ENCODE measurements at regions not wholly inside any gene's neighbourhood (a gene's known extent, or its start where the extent isn't known, plus 50 kb on each side); places are given as distances from the start of the nearest gene placed in this dataset.

- 71 to 82% methylated on average over 3 of the region's 3 CpGs for WGBS, 2 donors
- Histone ChIP-seq H3K27me3 (ENCODE audit: control insufficient read depth in 3 of 3, insufficient read depth in 3 of 3, low read length in 2 of 3) (no peaks in the 10 kb centered on the region), H3K4me1 (ENCODE audit: control insufficient read depth in 5 of 5, insufficient read depth in 5 of 5, low read length in 5 of 5) (no peaks in the 10 kb centered on the region), H3K9ac (ENCODE audit: insufficient read depth in 1 of 2, low read length in 2 of 2) (no peak overlapping the region), H3K36me3 (ENCODE audit: control insufficient read depth in 4 of 4, insufficient read depth in 4 of 4, low read length in 4 of 4) (no peaks in the 10 kb centered on the region), H3K27ac (ENCODE audit: low read depth in 1 of 2, low read length in 1 of 2) (no peak overlapping the region), H3K4me3 (no peak overlapping the region), H3K9me3 (ENCODE audit: control insufficient read depth in 4 of 4, insufficient read depth in 3 of 4, low read length in 3 of 4) (peaks cover 0 to 2% (median 1%) of the 10 kb centered on the region in 4 donors)
- ATAC-seq (ENCODE audit: insufficient read depth, low FRiP score), result no peak
- DNase-seq, result no peak
- TF ChIP-seq CTCF (IDR thresholded peaks at IDR 0.05; ENCODE audit: control extremely low read depth, extremely low read depth), result no peak
These were observed 309.5 kb downstream of the SATB2 start for GRCh38 chr2:199148076-199148845.

GRCh38 chr2:199147216-199147615 is 310.5 kb downstream of the SATB2 start:
- Histone ChIP-seq H3K27ac (ENCODE audit: low read depth in 1 of 2, low read length in 1 of 2) (no peak overlapping the region), H3K9ac (ENCODE audit: insufficient read depth in 1 of 2, low read length in 2 of 2) (no peak overlapping the region), H3K4me3 (no peak overlapping the region), H3K36me3 (ENCODE audit: control insufficient read depth in 4 of 4, insufficient read depth in 4 of 4, low read length in 4 of 4) (no peaks in the 10 kb centered on the region), H3K27me3 (ENCODE audit: control insufficient read depth in 3 of 3, insufficient read depth in 3 of 3, low read length in 2 of 3) (no peaks in the 10 kb centered on the region), H3K9me3 (ENCODE audit: control insufficient read depth in 4 of 4, insufficient read depth in 3 of 4, low read length in 3 of 4) (peaks cover 0 to 4% (median under 1%) of the 10 kb centered on the region in 4 donors), H3K4me1 (ENCODE audit: control insufficient read depth in 5 of 5, insufficient read depth in 5 of 5, low read length in 5 of 5) (no peaks in the 10 kb centered on the region)
- DNase-seq (no peak), ATAC-seq (ENCODE audit: insufficient read depth, low FRiP score) (no peak)
- TF ChIP-seq CTCF (IDR thresholded peaks at IDR 0.05; ENCODE audit: control extremely low read depth, extremely low read depth), result no peak

- no peak for TF ChIP-seq CTCF (IDR thresholded peaks at IDR 0.05; ENCODE audit: control extremely low read depth, extremely low read depth)
- H3K9me3 ChIP-seq (ENCODE audit: control insufficient read depth in 4 of 4, insufficient read depth in 3 of 4, low read length in 3 of 4), result peaks cover 0 to 6% (median 2%) of the 10 kb centered on the region in 4 donors
- no peaks in the 10 kb centered on the region for H3K36me3 ChIP-seq (ENCODE audit: control insufficient read depth in 4 of 4, insufficient read depth in 4 of 4, low read length in 4 of 4)
- H3K27me3 ChIP-seq (ENCODE audit: control insufficient read depth in 3 of 3, insufficient read depth in 3 of 3, low read length in 2 of 3), result no peaks in the 10 kb centered on the region
- H3K27ac ChIP-seq (ENCODE audit: low read depth in 1 of 2, low read length in 1 of 2), result no peak overlapping the region
- H3K9ac ChIP-seq (ENCODE audit: insufficient read depth in 1 of 2, low read length in 2 of 2), result no peak overlapping the region
- no peak for ATAC-seq (ENCODE audit: insufficient read depth, low FRiP score)
- DNase-seq, result no peak
- H3K4me3 ChIP-seq, result no peak overlapping the region
- no peaks in the 10 kb centered on the region for H3K4me1 ChIP-seq (ENCODE audit: control insufficient read depth in 5 of 5, insufficient read depth in 5 of 5, low read length in 5 of 5)
These were observed 313.2 kb downstream of the SATB2 start for GRCh38 chr2:199144546-199144945.

GRCh38 chr2:199144036-199144435 is 313.7 kb downstream of the SATB2 start:
- H3K9me3 ChIP-seq (ENCODE audit: control insufficient read depth in 4 of 4, insufficient read depth in 3 of 4, low read length in 3 of 4), result peaks cover 0 to 6% (median 2%) of the 10 kb centered on the region in 4 donors
- ATAC-seq (ENCODE audit: insufficient read depth, low FRiP score) (no peak), DNase-seq (no peak)
- no peak overlapping the region for H3K27ac ChIP-seq (ENCODE audit: low read depth in 1 of 2, low read length in 1 of 2)
- no peak overlapping the region for H3K4me3 ChIP-seq
- no peaks in the 10 kb centered on the region for H3K4me1 ChIP-seq (ENCODE audit: control insufficient read depth in 5 of 5, insufficient read depth in 5 of 5, low read length in 5 of 5)
- no peaks in the 10 kb centered on the region for H3K36me3 ChIP-seq (ENCODE audit: control insufficient read depth in 4 of 4, insufficient read depth in 4 of 4, low read length in 4 of 4)
- WGBS, 2 donors, result 38 to 96% methylated on average over 1 of the region's 1 CpG
- no peaks in the 10 kb centered on the region for H3K27me3 ChIP-seq (ENCODE audit: control insufficient read depth in 3 of 3, insufficient read depth in 3 of 3, low read length in 2 of 3)
- H3K9ac ChIP-seq (ENCODE audit: insufficient read depth in 1 of 2, low read length in 2 of 2), result no peak overlapping the region
- TF ChIP-seq CTCF (IDR thresholded peaks at IDR 0.05; ENCODE audit: control extremely low read depth, extremely low read depth), result no peak
